HG02759 (cell line): ENCODE measurements at regions not wholly inside any gene's neighbourhood (a gene's known extent, or its start where the extent isn't known, plus 50 kb on each side); places are given as distances from the start of the nearest gene placed in this dataset.

Experiments
- ATAC-seq: cut with Tn5 transposase; IDR thresholded peaks from one replicate; pipeline ENCODE4 v1.9.1; 2021; ENCODE audit warnings: mild to moderate bottlenecking, moderate library complexity; ENCODE audit not compliant: unreplicated experiment

DNA sequence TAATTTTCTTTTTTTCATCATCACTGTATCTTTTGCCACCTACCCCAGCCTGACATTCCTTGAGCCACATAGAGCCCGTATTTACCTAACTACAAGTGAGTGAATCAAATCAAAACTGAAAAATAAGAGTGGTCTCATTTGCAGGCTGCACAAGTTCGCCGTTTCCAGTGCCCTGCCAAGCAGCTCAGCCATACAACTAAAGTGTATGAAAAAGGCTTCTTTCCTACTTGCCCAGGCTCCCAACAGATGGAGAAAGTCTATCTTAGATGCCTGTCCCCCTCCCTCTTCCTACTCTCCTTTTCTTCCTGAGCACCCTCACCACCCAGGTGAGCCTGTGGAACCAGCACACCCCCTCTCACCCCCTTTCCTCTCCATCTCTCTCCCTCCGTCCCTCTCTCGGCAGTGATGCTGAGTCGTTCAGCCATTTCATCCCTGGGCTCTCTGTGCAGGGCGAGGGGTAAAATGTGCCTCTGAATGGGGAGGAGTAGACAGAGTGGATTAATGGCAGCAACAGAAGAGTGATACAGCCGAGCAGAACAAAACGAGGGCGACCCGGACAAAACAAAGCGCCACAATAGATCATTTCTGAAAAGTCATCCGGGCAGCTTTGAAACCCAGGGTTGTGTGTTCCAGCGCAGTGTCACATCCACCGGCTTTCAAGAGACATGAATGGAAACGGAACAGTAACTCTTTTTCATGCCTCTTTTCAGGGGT is 65.0 kb upstream of the POU3F3 start:
- no peak for ATAC-seq

DNA sequence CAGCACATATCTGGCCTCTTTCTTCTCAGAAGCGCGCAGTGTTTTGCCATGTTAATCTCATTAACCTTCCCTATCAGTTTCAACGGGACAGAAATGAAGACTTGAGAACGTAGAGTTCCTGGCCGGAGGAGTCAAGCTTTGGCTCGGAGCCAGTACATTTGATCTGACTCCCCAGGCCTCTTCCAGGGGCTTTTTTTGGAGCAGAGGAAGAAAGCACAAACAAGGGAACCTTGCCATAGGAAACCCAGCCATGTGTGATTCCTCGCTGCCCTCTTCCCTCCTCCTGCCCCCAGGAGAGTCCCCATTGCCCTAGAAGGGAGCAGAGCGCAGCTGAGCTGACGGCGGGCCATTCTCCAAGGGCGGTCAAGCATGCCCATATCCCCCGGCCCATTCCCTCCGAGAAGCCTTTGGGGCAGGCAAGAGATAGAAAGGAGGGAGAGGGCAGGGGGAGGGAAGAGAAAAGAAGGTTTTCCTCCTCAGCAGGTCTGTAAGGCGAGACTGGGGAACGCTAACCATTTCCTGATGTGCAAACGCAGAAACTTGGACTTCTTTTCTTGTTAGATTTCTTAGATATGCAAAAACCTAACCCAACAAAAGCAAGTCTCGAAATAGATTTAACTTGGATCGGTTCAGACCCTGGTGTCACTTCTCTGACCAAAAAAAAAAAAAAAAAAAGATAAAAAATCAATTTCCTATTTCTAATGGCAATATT is 63.7 kb upstream of the POU3F3 start:
- ATAC-seq: no peak

DNA sequence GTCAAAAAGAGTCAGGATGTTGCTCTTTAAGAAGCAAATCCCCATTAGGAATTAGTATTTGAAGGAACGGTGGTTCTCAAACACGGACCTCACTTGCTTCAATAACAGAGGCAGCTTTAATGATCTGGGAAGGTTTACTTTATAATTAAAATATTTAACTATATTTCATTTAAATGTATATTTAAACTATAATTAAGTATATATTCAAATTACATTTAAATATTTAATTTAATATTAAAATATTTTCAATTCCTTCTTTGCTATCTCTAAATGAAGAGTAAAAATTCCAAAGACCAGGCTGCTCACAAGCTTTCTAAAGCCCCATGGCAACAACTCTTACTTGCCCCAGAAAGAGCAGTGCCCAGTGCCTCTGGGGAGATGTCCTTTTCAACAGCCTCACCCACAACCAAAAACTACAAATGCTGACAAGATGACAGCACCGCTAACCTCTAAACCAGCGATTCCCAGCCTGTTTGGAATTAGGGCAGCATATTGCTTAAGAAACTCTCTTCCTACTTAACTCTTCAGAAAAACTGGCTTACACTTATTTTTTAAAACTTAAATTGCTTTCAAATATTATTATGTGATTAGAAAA is 62.9 kb upstream of the POU3F3 start:
- ATAC-seq: no peak

DNA sequence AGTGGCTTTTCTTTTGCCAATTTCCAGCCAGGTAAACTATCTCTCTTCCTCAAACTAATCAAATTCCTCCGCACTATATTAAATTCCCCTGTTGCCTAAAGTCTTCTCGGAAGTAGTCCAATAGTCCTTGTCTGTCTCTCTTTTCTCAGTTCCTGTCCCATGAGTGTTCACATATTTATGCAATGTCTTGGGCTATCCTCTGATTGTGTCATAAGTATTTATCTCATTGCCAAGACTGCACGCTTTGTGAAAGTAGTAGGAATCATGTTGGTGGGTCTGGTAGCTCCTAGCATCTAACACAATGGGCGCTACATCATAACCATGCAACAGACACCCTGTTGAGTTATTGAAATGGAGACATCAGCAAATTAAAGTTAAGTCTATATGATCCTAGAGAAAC is 59.9 kb upstream of the POU3F3 start:
- ATAC-seq: no peak

DNA sequence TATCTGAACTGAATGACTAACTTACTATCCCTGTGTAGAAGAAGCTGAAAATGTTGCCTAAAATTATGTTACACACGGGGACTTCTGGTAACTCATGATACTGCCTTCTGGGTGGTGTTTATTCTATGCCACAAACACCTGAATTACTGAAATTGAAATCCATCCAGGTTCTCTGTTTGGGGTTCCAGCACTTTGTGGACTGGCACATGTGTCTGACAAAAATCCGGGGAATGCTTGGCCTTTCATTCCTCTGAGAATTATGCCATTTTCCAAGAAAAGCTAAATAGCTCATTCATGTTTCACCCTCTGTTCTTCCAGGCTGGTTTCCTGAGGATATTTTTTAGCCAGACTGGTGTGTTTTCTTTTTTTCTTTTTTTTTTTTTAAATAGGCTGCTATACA is 59.5 kb upstream of the POU3F3 start:
- ATAC-seq: no peak
